Activated T-cell treated with anti-CD3 and anti-CD28 coated beads, Interleukin-2, amount 50 U/mL, for 24 hours (primary cell): ENCODE measurements at regions not wholly inside any gene's neighbourhood (a gene's known extent, or its start where the extent isn't known, plus 50 kb on each side); places are given as distances from the start of the nearest gene placed in this dataset.

Experiments
- DNase-seq: peaks from one replicate; pipeline ENCODE4 v3.0.0-alpha.2; 2020
- H3K27ac Mint-ChIP-seq: 2 replicates; pipeline ENCODE4 v1.8.0; 2020; ENCODE audit warnings: mild to moderate bottlenecking, mixed read lengths
- H3K27me3 Mint-ChIP-seq: 2 replicates; pipeline ENCODE4 v1.8.0; 2020; ENCODE audit warnings: mixed read lengths
- H3K36me3 Mint-ChIP-seq: 2 replicates; pipeline ENCODE4 v1.8.0; 2020; ENCODE audit warnings: low read depth, mixed read lengths
- H3K4me1 Mint-ChIP-seq: 2 replicates; pipeline ENCODE4 v1.8.0; 2020; ENCODE audit warnings: low read depth, mixed read lengths
- H3K4me3 Mint-ChIP-seq: 2 replicates; pipeline ENCODE4 v1.8.0; 2020; ENCODE audit warnings: mild to moderate bottlenecking, moderate library complexity, mixed read lengths
- H3K9me3 Mint-ChIP-seq: 2 replicates; pipeline ENCODE4 v1.8.0; 2020; ENCODE audit warnings: mixed read lengths

DNA sequence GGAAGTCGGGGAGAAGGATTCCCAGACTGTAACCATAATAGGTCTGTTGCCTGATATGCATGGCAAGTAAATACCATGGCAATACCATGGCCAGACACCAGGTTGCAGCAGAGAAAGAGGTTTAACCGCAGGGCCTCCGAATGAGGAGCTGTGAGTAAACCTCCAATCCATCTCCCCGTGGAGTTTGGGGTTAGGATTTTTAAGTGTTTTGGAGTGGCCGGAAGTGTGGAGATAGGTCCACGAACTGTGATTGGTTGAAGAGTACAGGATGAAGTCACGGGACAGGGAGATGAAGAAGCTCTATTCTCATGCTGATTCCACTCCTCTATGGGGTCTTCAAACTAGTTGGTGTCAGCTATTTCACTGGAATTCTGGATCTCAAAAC lies 127.9 kb downstream of the ST8SIA2 start:
- Mint-ChIP-seq H3K27ac (no peak overlapping the region), H3K4me1 (peaks cover 4% of the 10 kb centered on the region), H3K36me3 (no peaks in the 10 kb centered on the region), H3K9me3 (no peaks in the 10 kb centered on the region), H3K27me3 (no peaks in the 10 kb centered on the region), H3K4me3 (no peak overlapping the region)
- DNase-seq: peak; percentile 50

DNA sequence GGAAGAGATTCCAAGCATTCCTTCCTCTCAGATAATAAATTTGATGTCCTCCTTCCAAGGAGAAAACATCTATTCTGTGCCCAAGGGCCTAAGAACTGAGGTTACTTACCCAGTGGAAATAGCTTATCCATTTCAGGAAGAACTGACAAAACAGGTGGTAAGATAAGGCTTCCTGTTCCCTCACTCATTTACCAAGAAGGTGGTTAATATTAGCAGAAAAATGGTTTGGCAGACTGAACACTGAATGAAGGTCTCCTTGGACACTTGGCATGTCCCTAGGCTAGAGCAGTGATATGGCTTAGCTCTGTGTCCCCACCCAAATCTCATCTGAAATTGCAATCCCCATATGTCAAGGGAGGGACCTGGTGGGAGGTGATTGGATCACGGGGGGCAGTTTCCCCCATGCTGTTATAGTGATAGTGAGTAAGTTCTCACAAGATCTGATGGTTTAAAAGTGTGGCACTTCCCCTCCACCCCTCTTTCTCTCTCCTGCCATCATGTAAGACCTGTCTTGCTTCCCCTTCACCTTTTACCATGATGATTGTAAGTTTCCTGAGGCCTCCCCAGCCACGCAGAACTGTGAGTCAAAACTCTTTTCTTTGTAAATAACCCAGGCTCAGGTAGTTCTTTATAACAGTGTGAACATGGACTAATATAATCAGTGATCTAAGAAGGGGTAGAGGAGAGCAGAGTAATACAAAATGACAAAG lies 127.4 kb downstream of the ST8SIA2 start:
- no peak overlapping the region for H3K27ac Mint-ChIP-seq

DNA sequence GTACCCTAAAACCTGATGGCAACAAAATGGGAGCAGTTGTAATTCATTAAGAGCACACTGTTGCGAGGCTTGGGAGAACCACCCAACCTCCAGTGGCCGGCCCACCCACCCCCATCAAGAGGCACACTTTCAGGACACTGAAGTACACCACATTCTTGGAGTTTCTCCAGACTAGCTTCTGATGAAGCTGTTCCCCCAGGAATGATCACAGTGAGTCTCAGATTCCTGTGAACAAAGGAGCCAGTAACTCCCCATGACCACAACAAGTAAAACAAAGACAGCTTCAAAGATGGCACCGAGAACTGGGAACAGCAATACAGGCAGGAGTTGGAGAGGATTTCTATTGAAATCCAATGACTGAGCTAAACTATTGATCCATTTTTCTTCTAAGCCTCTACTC lies 126.0 kb downstream of the ST8SIA2 start:
- Mint-ChIP-seq H3K9me3 (no peaks in the 10 kb centered on the region), H3K4me1 (peaks cover 4% of the 10 kb centered on the region), H3K27ac (no peak overlapping the region), H3K36me3 (no peaks in the 10 kb centered on the region), H3K27me3 (no peaks in the 10 kb centered on the region), H3K4me3 (no peak overlapping the region)
- no peak for DNase-seq

More for the DNA sequence above, 127.4 kb downstream of the ST8SIA2 start:
- H3K4me3 Mint-ChIP-seq: no peak overlapping the region
- H3K4me1 Mint-ChIP-seq: peaks cover 4% of the 10 kb centered on the region
- H3K9me3 Mint-ChIP-seq: no peaks in the 10 kb centered on the region
- no peaks in the 10 kb centered on the region for H3K36me3 Mint-ChIP-seq
- H3K27me3 Mint-ChIP-seq: no peaks in the 10 kb centered on the region
- DNase-seq: no peak
